ENCODE measurements at regions not wholly inside any gene's neighbourhood (a gene's known extent, or its start where the extent isn't known, plus 50 kb on each side); places are given as distances from the start of the nearest gene placed in this dataset.

DNA sequence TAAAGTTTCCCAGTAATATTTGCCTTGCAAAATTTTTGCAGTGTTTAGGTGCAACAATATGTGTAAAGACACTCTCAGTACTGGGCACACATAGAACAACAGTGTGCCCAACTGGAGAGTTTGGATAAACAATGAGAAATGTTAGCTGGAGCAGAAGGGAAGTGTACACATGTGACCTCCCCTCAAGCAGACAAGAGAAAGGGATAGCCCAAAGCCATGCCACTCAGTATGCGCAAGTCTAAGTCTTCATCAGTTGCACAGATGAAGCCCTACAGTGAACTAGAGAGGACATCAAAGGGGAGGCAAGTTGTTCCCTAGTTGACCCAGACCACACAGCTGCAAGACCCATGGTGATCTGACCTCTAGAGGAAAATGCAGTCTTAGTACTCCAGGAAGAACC, 97.9 kb upstream of the CDH11 start:
- no peak overlapping the region for H2BK5ac ChIP-seq (ENCODE audit: low read depth, low read length)
- POLR2A ChIA-PET (ENCODE audit: partially characterized antibody) = interaction anchor here (1.1 kb wide), 1 partner anchor 14 kb away, joined by 3 read pairs; no protein-coding TSS in a partner anchor
- no peak overlapping the region for H2BK120ac ChIP-seq (replicated peaks; ENCODE audit: low read depth, low read length)
- H2AK5ac ChIP-seq (ENCODE audit: low read depth, low read length) = no peak overlapping the region
- 88% methylated on average over 1 of the region's 1 CpG; no CpG with 5 or more reads in 1 of the 2 experiments for WGBS, 2 experiments (ENCODE audit: extremely low coverage in 1 of 2, insufficient coverage in 1 of 2, insufficient read length in 1 of 2, insufficient replicate concordance in 2 of 2, low coverage in 1 of 2, low lambda C conversion rate in 2 of 2, missing lambda C conversion rate in 1 of 2)
- H3K27ac ChIP-seq (ENCODE audit: low read depth, low read length) = no peak overlapping the region
- no peak overlapping the region for H3K23ac ChIP-seq (ENCODE audit: insufficient read length)
- no peaks in the 10 kb centered on the region for H3K79me1 ChIP-seq (ENCODE audit: low read depth, low read length)
- H3K56ac ChIP-seq (replicated peaks; ENCODE audit: insufficient read length, low read depth, low read length) = no peak overlapping the region
- H3K14ac ChIP-seq (ENCODE audit: insufficient read length) = no peak overlapping the region
- 0 out of 2 replicates have a peak overlapping the region, but pooled peaks have one; percentile 38 for H2BK20ac ChIP-seq (ENCODE audit: low read length)
- no peak overlapping the region for H3K4me2 ChIP-seq (ENCODE audit: insufficient read depth in 1 of 2, low read depth in 2 of 2, low read length in 2 of 2)
- no peaks in the 10 kb centered on the region for H3K23me2 ChIP-seq (ENCODE audit: low read depth, low read length)
- CTCF ChIA-PET (ENCODE audit: partially characterized antibody) = no interaction called here
- H4K8ac ChIP-seq (ENCODE audit: extremely low read depth, insufficient read depth, low read length) = no peak overlapping the region
- H3K36me3 ChIP-seq (ENCODE audit: control insufficient read depth in 2 of 4, insufficient read depth in 4 of 4, low read length in 3 of 4) = no peaks in the 10 kb centered on the region
- H4K20me1 ChIP-seq (replicated peaks in 1 of 2; ENCODE audit: control insufficient read depth in 1 of 2, insufficient read depth in 2 of 2, low read length in 2 of 2) = peaks cover 0 to 3% of the 10 kb centered on the region in 2 experiments
- no peak for TF ChIP-seq SP2 (IDR thresholded peaks at IDR 0.05; ENCODE audit: low read length)
- TF ChIP-seq BCL11A (IDR thresholded peaks at IDR 0.05; ENCODE audit: low read depth in 2 of 2, low read length in 2 of 2) = no peak
- TF ChIP-seq, protein P1, sequence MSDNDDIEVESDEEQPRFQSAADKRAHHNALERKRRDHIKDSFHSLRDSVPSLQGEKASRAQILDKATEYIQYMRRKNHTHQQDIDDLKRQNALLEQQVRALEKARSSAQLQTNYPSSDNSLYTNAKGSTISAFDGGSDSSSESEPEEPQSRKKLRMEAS (IDR thresholded peaks at IDR 0.05) = no peak
- no peak for TF ChIP-seq KDM4A (IDR thresholded peaks at IDR 0.05; ENCODE audit: low read depth, low read length, severe bottlenecking)
- no peak for TF ChIP-seq NRF1 (IDR thresholded peaks at IDR 0.05; ENCODE audit: low read depth, low read length)
- TF ChIP-seq, protein P2, sequence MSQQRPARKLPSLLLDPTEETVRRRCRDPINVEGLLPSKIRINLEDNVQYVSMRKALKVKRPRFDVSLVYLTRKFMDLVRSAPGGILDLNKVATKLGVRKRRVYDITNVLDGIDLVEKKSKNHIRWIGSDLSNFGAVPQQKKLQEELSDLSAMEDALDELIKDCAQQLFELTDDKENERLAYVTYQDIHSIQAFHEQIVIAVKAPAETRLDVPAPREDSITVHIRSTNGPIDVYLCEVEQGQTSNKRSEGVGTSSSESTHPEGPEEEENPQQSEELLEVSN (IDR thresholded peaks at IDR 0.05) = no peak
- no peak for TF ChIP-seq SAP30 (IDR thresholded peaks at IDR 0.05; ENCODE audit: insufficient read depth, insufficient replicate concordance, low read length)
- peaks cover 0 to 3% (median 1%) of the 10 kb centered on the region in 4 experiments; a peak in 2 of 7 replicates for H3K4me1 ChIP-seq (replicated peaks in 1 of 4; ENCODE audit: control insufficient read depth in 3 of 4, insufficient read depth in 4 of 4, low read length in 3 of 4)
- no peak overlapping the region for H3K4me3 ChIP-seq (ENCODE audit: extremely low read depth in 1 of 4, insufficient read depth in 2 of 4, low read depth in 3 of 4, low read length in 4 of 4)
- FAIRE-seq = no peak
- no peak overlapping the region for H2BK12ac ChIP-seq (ENCODE audit: low read depth, low read length)
- no peak overlapping the region for H3K9ac ChIP-seq (replicated peaks in 1 of 4; ENCODE audit: extremely low read depth in 1 of 4, low read depth in 3 of 4, low read length in 3 of 4)
- H4K5ac ChIP-seq (ENCODE audit: insufficient read length, low read depth, low read length) = no peak overlapping the region
- H2AFZ ChIP-seq (ENCODE audit: low read length) = no peak overlapping the region
- peaks cover 0 to 2% (median 0%) of the 10 kb centered on the region in 4 experiments; a peak in 2 of 7 replicates for H3K27me3 ChIP-seq (replicated peaks in 1 of 4; ENCODE audit: control insufficient read depth in 3 of 4, extremely low read depth in 1 of 4, insufficient read depth in 3 of 4, low read length in 3 of 4)
- no peak overlapping the region for H4K91ac ChIP-seq (replicated peaks; ENCODE audit: insufficient read length, low read length)
- H3K79me2 ChIP-seq (ENCODE audit: control insufficient read depth in 1 of 2, insufficient read depth in 2 of 2, low read length in 2 of 2) = no peaks in the 10 kb centered on the region
- H2BK15ac ChIP-seq (ENCODE audit: low read length) = no peak overlapping the region
- no peak for DNase-seq (ENCODE audit: low read depth in 1 of 2, low spot score in 2 of 2)
- H3K4ac ChIP-seq (replicated peaks; ENCODE audit: insufficient read length, low read depth, low read length) = no peak overlapping the region
- H3K18ac ChIP-seq (ENCODE audit: extremely low read depth, low read length) = no peak overlapping the region
- no peaks in the 10 kb centered on the region for H3K9me3 ChIP-seq (ENCODE audit: insufficient read depth in 2 of 2, low read depth in 1 of 2, low read length in 1 of 2)

All from H1 (cell line).